GM19397 (cell line): ENCODE measurements at regions not wholly inside any gene's neighbourhood (a gene's known extent, or its start where the extent isn't known, plus 50 kb on each side); places are given as distances from the start of the nearest gene placed in this dataset.

Experiments used
- ATAC-seq: cut with Tn5 transposase; IDR thresholded peaks from one replicate; pipeline ENCODE4 v1.9.1; 2021; ENCODE audit warnings: mild to moderate bottlenecking, moderate library complexity; ENCODE audit not compliant: unreplicated experiment

DNA sequence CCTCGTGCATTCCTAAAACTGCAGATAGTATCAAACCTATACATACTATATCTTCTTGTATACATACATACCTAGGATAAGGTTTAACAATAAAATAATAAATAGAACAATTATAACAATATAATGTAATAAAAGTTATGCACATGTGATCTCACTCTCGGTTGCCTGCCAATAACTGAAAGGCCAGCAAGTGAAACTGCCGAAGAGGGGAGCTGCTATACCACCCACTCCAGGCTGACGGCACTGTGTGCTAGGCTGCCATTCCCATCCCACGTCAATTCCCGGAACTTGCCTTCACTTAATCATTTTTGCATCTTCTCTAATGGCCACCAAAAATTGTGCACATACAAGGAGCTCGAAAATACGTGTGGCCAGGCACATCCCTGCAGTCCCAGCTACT lies 451.1 kb upstream of the FAT1 start:
- no peak for ATAC-seq

DNA sequence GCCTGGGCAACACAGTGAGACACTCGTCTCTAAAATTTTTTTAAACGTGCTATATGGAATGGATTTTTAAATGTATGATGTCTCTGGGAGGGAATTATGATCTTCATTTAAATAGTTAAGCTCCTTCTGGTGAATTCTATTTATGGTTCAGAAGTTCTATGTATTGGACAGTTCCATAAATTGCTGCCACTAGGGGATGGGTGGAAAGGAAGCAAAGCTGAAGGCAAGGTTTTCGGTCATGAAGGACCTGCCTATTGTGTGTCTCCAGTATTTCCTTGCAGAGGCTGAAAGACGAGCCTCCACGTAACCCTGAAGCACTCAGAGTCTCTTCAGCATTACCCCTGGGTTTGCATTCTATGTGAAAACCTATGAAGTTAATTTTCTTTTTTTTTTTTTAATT lies 451.5 kb upstream of the FAT1 start:
- ATAC-seq = no peak

DNA sequence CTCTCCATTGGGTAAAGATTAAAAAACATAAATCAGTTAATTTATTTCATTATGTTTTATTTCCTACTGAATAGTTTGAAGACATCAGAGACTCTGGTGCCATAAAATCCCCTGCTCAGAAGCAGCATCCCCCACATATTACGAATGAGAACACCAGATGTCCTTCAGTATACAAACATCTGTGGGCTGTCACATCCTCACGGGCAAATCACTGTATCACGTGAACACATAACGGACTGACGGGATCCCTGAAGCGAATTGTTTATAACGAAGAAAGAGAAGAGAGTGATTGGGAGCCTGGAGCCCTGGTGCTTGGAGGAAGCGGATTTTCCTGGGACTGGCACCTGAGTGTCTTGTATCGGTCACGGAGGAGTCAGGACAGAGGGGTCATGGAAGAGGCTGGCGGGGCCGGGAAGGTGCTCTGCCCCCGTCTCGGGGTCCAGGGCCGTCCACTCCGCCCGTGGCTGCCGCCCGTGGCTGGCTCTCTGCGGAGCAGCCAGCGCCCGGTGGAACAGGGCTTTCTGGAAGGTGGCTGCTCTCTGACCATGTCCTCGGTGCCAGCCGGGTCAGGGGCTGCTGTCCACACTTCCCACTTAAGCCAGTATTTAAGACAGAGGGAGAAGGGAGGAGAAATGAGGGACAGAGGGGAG lies 452.7 kb upstream of the FAT1 start:
- ATAC-seq = no peak

DNA sequence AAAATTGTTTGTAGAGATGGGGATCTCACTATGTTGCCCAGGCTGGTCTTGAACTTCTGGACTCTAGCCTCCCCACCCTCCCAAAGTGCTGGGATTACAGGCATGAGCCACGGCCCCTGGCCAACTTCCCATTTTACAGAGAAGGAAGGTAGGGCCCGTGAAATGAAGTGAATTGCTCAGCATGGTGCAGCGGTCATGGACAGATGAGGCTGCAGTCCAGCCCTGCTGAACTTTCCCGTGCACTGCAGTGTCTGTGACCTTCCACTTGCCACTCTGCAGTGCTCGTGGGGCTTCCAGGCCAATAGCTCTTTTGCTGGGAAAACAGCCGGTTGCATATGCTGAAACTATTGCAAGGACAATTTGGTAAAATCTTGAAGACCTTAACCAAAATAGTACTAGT lies 454.4 kb upstream of the FAT1 start:
- ATAC-seq = no peak

DNA sequence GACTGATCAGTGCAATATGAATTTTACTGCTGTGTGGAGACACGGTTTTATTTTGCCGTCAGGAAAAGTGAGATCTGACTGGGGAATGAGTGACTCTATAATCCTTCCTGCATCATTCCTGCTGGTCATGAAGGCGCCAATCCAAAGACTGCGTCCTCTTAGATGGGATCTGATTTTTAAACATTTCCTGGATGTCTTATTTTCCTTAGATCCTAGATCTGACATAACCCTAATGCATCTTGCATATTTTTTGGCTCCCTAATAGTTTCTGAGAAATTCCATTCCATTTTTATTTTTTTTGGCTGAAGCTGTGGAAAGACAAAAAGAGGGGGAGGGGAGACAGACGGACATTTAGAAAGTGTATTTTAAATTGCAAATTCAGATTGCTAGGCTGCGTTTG lies 454.9 kb upstream of the FAT1 start:
- ATAC-seq = no peak

DNA sequence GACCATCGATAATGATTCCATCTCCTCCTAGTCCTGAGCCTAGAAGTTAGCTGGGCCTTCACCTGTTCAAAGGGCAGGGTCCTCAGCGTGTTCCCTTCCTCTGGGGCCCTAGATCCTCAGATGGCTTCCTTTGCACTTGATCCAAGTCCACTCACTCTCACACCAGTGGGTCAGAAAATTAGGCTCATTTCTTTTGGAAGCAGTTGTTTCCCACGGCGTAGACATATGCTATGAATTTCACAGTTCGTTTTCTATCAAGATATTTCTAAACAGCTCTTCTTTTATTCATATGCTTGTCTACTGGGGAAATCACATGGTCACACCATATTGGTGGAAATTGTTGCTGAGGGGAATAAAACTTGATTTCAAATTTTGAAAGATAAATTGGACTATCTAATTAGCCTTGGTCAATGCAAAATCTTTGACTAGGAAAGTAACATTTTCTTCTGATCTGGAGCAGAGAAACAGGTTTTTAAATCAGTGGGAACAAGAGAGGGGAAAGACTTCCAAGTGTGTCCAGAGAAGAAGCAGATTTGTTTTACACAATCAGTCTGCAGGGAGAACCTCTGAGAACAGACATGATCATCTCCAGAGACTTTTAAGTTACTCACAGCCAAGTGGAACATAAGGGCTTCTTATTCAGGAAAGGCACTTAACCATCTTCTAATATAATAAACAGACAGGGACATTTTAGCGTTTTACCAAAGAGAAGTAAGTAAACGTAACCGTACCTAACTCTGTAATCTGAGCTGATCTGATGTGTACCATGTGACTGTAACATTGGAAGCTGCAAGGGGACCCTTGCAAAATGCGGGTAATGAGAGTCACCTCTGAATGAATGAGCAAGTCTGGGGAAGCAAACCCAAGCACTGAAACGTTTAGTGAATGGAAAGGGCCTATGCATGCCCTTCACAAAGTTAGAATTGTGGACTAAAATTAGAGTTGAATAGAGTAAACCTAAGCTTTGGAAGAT lies 455.7 kb upstream of the FAT1 start:
- ATAC-seq = no peak

DNA sequence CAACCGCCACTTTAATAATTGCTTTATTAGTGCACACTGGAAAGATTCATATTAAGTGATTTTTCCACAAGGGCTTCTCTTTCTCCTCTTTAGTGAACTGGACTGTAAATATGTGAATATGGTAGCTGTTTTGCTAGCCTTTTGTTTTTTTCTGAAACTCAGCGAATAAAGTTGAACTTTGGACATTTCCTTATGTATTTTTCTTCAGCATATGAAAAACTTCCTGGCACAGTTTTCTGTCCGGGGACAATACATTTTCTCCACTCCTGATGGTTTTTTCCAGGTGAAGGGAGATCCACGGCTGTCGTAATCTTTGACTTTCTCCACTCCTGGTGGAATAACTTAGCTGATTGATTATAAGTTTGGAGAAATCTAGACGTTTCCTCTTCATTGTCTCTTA lies 457.4 kb upstream of the FAT1 start:
- no peak for ATAC-seq

DNA sequence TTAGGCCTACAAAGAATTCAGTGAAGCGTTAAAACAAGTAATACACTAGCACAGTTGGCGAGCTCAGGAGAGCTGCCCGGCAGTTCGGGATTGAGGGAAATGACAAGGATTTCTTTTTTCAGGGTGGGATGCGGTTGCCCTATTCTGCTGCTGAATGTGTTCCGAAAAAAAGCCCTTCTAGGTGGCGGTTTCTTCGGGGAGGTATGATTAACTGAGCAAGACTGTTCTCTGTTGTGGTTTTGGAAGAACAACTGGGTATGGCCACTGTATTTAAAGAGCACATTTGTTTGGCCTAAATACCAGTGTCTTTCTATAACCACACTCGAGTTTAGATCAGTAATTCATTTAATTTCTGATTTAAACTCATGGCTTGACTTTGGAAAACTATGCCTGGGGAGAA lies 459.7 kb upstream of the FAT1 start:
- ATAC-seq = no peak

DNA sequence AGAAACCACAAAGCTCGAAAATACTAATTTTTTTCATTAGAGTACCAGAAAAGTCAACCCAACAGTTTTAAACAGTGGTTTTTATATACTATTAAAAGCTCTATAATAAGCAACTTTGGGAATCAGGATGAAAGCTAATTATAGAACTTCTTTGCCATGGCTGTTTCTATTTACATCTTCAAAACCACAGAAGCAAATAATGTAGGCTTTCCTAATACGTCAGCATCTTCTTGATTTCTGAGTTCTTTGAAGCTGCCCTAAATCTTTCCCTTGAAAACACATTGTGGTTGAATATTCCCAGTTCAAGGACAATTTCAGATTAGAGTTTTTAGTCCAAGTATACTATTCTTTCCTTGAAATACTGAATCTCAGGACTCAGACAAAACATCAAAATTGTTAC lies 460.2 kb upstream of the FAT1 start:
- ATAC-seq = no peak

DNA sequence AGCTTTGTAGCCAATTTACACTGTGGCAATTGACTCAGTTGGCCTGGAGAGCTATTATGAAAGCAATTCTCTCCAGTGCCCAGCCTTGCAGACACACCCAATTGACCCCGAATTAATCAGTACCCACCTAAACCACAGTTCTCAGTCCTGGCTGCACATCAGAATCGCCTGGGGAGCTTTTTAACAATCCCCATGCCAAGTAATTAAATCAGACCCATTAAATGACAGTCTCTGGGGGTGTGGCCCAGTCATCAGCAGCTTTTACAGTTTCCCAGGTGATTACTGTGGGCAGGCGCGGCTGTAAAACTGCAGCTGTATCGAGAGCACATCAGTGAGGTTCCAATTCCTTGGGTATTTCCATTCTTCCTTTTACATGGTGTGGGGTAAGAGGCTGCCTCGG lies 460.9 kb upstream of the FAT1 start:
- no peak for ATAC-seq

DNA sequence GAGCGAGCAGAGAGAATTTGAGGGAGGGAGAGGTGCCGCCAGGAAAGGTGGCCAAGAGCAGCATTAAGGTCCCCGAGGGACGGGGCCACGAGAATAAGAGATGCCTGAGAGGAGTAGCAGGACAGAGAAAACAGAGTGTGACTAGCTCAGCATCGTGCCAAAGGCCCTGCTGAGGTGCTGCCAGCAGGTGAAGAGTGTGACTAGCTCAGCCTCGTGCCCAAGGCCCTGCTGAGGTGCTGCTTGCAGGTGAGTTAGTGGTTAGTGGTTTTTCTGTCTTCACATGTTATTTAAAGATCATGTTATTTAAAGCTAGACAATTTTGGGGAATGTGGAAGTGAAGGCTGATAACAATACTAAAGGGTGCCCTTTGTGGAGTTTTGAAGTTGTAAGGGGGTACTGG lies 464.5 kb upstream of the FAT1 start:
- no peak for ATAC-seq

DNA sequence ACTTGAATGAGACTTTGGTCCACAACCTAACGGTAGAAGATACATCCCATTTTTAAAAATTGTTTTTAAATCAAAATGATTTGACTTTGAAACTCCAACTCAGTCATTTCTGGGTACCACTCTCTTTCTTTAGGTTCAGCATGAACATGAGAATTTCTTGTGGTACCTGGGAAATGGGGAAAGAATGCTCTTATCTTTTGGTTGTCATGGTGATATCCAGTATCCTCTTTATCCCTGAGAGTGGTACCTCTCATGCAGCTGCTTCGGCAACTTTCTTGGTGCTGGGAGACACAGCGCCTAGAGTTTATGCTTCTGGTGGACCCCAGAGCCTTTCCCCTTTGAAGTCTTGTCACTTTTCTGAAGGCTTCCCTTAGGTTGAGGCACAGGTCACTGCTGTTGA lies 465.1 kb upstream of the FAT1 start:
- no peak for ATAC-seq

DNA sequence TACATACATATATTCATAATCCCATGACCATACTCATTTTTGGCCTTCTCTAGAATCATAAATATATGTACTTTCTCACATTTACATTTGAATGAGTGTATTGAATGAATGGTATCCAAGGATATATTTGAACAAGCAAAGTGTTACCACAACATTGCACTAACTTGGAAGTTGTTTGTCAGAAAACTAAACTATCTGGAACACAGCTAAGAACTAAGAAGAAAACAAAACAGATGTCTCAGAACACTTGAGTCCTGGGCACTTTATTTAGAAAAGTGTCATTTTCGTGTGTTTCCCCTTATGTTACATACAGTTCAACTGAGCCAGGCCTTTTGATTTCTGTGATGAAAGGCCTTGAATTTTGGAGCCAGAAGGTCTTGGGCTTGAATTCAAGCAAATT lies 466.7 kb upstream of the FAT1 start:
- ATAC-seq = no peak

DNA sequence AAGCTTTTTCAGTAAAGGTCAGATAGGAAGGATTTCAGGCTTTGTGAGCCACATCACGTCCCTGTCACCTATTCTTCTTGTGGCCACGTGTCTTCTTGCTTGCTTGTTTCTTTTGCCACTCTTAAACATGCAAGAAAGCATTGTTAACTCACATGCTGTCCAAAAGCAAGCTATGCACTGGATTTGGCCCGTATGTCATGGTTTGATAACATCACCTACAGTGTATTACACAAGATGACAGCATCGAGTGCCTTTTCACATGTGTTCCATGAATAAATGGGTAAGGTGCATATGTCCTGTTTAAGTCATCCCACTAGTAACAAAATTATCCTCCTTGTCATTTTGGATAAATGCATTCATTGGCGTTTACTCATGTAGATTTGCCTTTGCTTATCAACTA lies 468.0 kb upstream of the FAT1 start:
- no peak for ATAC-seq

DNA sequence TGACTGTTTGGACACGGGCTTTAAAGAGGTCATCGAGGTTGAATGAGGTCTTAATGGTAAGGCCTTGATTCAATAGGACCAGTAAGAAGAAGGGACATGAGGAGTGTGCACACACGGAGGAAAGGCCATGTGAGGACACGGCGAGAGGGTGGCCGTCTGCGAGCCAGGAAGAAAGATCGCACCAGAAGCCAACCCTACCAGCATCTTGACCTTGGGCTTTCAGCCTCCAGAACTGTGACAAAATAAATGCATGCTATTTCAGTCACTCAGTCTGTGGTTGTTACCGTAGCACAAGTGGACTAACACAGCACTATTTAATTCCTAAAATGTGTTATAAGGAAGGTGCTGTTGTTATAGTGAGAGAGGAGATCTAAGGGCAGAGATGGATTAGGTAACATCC lies 468.6 kb upstream of the FAT1 start:
- no peak for ATAC-seq

DNA sequence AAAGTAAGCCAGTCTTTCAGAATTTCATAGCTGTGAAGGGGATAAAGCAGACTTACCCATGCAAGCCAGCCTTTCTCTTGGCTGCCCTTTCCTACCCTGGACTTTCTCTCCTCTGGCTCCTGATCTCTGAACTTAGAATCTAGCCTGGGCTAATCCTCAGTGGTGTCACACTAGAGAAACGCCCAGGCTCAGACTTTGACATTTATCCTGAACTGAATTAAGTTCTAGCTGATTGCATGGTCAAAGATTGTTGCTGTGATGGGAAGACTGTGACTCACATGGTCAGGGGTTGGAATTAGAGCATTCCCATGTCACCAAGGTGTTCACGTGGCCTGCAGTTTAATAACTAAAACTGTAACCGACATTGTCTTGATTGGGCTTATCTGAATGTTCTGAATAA lies 469.5 kb upstream of the FAT1 start:
- ATAC-seq = no peak

DNA sequence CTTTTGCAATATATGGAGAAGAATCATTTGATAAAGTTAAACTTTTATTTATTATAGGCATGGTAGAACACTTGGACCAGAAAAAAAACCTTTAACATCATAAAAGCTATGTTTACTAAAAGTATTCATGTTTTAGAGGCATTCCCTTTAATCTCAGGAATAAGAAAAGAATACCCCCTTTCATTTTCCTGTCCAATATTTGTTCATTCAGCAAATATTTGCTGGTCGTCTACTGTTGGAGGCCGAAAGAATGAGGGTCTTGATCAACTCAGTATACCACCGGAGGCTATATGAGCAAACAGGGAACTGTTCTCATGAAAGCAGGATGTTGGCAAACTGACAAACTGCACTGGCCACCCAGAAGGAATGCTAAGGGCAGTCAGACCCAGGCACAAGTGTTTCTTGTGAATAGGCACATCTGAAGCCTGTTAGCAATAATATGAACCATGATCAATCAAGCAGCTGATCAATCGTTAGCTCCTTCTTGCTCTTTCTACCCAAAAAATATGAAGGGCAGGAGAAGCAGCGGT lies 480.8 kb upstream of the FAT1 start:
- ATAC-seq = no peak

DNA sequence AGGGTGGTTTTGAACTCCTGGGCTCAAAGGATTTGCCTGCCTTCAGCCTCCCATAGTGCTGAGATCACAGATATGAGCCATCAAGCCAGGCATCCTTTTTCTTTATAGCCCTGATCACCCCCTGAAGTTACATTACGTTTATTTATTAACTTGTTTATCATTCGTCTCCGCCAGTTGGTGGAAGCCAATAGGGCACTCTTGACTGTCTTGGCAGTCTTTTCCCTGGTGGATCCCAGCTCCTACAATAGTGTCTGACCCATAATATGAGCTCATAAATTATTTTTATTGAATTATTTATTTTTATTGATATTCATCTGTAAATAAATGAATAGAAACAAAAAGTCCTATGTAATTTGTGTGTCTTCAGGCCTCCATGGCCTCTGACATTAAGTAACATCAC lies 484.3 kb upstream of the FAT1 start:
- ATAC-seq = no peak

DNA sequence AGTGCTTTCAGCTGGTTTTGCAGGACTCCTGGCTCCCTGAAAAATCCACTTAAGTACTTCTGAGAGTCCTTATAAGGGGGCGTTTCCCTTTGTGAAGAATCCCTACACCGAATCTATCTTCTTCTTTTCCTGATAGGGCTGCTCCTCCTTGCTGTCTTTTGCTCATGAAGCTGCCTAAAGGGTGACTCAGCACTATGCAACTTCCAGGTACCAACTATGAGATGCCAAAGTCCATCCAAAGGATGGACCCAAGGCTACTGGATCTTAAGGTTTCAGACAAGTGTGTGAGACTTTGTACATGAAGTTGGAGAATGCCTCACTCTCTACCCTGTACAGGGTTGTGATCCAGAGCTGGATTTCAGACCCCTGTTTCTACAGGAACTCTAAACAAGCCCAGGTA lies 485.0 kb upstream of the FAT1 start:
- no peak for ATAC-seq

DNA sequence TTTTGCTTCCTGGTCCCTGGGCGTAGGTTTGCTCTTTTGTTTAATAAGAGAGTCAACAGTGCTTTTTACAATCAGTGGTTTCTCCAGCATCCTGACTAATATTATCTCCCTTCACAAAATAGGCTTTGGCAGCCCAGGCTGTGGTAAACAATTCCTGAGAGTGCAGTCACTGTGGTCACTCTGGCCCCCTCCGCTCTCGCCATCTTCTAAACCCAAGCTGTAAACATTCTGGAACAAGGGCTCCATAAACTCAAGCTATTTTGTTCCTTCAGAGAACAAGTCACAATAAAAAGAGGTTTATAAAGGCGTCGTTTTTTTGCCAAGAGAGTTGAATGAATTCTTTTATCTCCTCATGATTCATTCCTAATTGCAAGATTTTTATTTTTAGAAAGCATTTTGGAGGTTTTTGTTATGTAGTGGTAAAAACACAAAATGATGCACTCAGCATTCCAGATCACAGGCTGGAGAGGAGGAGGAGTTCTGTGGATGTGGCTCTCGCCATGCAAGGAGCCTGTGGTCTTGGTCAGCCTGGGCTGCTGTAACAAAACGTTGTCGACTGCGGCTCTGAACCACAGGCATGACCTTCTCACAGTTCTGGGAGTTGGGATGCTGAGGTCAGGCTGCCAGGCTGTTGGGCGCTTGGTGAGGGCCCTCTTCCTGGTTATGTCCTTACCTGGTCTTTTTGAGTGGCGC lies 486.4 kb upstream of the FAT1 start:
- ATAC-seq = no peak

DNA sequence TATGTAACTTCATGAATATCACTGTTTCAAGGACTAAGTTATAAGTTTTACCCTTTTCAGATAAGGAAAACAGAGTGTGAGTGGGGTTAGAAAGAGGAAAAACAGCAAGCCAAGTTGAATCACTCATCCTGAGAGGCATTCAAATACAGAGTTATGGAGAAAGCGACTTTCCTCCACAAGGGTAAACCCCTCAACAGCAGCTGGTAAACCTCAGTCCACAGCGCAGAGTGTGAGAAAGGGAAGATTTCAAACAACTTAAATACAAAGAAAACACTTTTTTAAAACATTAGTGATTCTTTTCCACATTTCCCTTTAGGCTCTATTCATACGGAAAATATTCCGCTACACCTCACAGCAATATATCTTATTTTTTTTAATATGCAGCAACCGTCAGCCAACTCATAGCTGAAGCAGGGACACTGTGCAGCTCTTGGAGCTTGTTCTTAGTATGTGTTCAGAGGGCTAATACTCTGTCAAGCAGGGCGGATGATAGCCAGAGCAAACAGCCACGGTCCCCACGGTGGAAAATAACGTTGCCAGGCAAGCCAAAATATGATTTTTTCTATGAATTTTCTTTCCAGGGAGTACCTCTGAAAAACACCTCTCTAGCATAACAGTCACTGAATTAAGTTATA lies 488.9 kb upstream of the FAT1 start:
- no peak for ATAC-seq
